Stomach (tissue), 4 donors: ENCODE measurements at regions not wholly inside any gene's neighbourhood (a gene's known extent, or its start where the extent isn't known, plus 50 kb on each side); places are given as distances from the start of the nearest gene placed in this dataset.

Experiments
- EP300 ChIP-seq: sonication (generic); formaldehyde crosslinking; IDR thresholded peaks from one replicate; pipeline ENCODE4 v1.6.1; 2017; ENCODE audit warnings: antibody characterized with exemption
- TF ChIP-seq, protein P1 (sequence below), 7 experiments: fragments of 450-650 bp in 4 of 7; fragments of 200-600 bp in 3 of 7; sonication (generic) in 3 of 7; IDR thresholded peaks; one replicate each; pipeline ENCODE4 v1.5.1; 2016 to 2019; ENCODE audit warnings: antibody characterized with exemption in 7 of 7, control low read depth in 2 of 7, mild to moderate bottlenecking in 1 of 7

DNA sequence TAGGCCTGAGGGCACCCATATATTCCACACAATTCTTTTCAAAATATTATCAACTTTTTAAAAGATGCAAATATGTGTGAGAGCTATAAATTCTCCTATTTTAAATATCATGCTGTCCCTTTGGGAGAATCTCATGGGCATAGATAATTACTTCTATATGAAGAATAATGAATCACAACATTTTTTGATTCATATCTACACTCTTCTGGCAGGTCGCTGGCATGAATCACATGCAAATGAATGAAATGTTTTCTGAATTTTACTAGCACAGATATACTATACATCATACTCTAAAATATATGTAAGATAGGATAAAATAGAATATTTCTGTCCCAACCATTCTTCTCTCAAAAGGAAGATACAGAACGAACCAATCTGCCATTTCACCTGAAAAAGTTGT, 277.7 kb upstream of the KCNH8 start:
- TF ChIP-seq, protein P1, sequence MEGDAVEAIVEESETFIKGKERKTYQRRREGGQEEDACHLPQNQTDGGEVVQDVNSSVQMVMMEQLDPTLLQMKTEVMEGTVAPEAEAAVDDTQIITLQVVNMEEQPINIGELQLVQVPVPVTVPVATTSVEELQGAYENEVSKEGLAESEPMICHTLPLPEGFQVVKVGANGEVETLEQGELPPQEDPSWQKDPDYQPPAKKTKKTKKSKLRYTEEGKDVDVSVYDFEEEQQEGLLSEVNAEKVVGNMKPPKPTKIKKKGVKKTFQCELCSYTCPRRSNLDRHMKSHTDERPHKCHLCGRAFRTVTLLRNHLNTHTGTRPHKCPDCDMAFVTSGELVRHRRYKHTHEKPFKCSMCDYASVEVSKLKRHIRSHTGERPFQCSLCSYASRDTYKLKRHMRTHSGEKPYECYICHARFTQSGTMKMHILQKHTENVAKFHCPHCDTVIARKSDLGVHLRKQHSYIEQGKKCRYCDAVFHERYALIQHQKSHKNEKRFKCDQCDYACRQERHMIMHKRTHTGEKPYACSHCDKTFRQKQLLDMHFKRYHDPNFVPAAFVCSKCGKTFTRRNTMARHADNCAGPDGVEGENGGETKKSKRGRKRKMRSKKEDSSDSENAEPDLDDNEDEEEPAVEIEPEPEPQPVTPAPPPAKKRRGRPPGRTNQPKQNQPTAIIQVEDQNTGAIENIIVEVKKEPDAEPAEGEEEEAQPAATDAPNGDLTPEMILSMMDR (IDR thresholded peaks at IDR 0.05) = no peak
- TF ChIP-seq EP300 = no peak
